ENCODE measurements at regions not wholly inside any gene's neighbourhood (a gene's known extent, or its start where the extent isn't known, plus 50 kb on each side); places are given as distances from the start of the nearest gene placed in this dataset.

DNA sequence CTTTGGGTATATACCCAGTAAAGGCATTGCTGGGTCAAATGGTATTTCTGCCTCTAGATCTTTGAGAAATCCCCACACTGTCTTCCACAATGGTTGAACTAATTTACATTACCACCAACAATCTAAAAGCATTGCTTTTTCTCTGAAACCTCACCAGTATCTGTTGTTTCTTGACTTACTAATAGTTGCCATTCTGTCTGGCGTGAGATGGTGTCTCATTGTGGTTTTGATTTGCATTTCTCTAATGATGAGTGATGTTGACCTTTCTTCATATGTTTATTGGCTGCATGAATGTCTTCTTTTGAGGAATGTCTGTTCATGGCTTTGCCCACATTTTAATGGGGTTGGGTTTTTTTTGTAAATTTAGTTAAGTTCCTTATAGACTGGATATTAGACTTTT, 382.6 kb upstream of the ZNF804A start:
- Histone ChIP-seq H3K9ac (ENCODE audit: low read length) (no peak overlapping the region), H2AFZ (ENCODE audit: low read length) (no peak overlapping the region), H3K79me2 (ENCODE audit: insufficient read depth, low read length) (no peaks in the 10 kb centered on the region), H3K36me3 (ENCODE audit: insufficient read depth, low read length) (no peaks in the 10 kb centered on the region), H3K27me3 (ENCODE audit: insufficient read depth, low read length) (no peaks in the 10 kb centered on the region), H4K20me1 (ENCODE audit: insufficient read depth, low read length) (no peaks in the 10 kb centered on the region), H3K9me2 (ENCODE audit: low read depth, low read length) (no peaks in the 10 kb centered on the region), H3K4me2 (ENCODE audit: low read length) (no peak overlapping the region), H3F3A (ENCODE audit: insufficient read depth, low read length) (no peaks in the 10 kb centered on the region), H3K4me3 (ENCODE audit: low read depth, low read length, poor library complexity, severe bottlenecking) (no peak overlapping the region), H3K27ac (ENCODE audit: low read depth, low read length, poor library complexity, severe bottlenecking) (no peak overlapping the region), H3K9me3 (ENCODE audit: low read length) (0 out of 2 replicates have a peak, but pooled peaks cover 3% of the 10 kb centered on the region), H3K4me1 (ENCODE audit: insufficient read depth, low read length, severe bottlenecking) (no peaks in the 10 kb centered on the region)
- TF ChIP-seq, protein P1, sequence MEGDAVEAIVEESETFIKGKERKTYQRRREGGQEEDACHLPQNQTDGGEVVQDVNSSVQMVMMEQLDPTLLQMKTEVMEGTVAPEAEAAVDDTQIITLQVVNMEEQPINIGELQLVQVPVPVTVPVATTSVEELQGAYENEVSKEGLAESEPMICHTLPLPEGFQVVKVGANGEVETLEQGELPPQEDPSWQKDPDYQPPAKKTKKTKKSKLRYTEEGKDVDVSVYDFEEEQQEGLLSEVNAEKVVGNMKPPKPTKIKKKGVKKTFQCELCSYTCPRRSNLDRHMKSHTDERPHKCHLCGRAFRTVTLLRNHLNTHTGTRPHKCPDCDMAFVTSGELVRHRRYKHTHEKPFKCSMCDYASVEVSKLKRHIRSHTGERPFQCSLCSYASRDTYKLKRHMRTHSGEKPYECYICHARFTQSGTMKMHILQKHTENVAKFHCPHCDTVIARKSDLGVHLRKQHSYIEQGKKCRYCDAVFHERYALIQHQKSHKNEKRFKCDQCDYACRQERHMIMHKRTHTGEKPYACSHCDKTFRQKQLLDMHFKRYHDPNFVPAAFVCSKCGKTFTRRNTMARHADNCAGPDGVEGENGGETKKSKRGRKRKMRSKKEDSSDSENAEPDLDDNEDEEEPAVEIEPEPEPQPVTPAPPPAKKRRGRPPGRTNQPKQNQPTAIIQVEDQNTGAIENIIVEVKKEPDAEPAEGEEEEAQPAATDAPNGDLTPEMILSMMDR (IDR thresholded peaks at IDR 0.05; ENCODE audit: low read length) = no peak
- TF ChIP-seq EZH2 (IDR thresholded peaks at IDR 0.05; ENCODE audit: borderline replicate concordance, low read length) = no peak

DNA sequence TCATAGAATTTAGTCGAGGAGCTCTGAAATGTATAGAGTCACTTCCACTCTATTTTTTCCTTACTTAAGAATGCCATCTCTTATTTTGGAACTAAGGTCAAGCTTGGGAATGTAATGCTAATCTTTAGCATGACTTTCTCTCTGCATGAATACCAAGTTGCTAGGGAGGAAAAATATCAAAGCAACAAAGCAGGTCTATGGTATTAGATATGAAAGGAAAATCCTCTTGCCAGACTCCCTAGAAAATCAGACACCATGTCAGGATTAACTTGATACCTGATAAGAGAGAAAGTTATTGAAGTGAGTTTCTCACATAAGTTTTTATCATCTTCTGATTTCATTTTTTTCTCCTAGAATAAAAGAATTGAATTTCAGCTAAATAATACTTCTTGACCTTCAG, 341.7 kb upstream of the ZNF804A start:
- Histone ChIP-seq H3K36me3 (ENCODE audit: insufficient read depth, low read length) (no peaks in the 10 kb centered on the region), H3K4me3 (ENCODE audit: low read depth, low read length, poor library complexity, severe bottlenecking) (no peak overlapping the region), H3K4me2 (ENCODE audit: low read length) (no peak overlapping the region), H3K9me3 (ENCODE audit: low read length) (no peaks in the 10 kb centered on the region), H3K27ac (ENCODE audit: low read depth, low read length, poor library complexity, severe bottlenecking) (no peak overlapping the region), H4K20me1 (ENCODE audit: insufficient read depth, low read length) (no peaks in the 10 kb centered on the region), H3K4me1 (ENCODE audit: insufficient read depth, low read length, severe bottlenecking) (no peaks in the 10 kb centered on the region), H3K9ac (ENCODE audit: low read length) (no peak overlapping the region), H3K9me2 (ENCODE audit: low read depth, low read length) (no peaks in the 10 kb centered on the region), H3F3A (ENCODE audit: insufficient read depth, low read length) (no peaks in the 10 kb centered on the region), H3K27me3 (ENCODE audit: insufficient read depth, low read length) (no peaks in the 10 kb centered on the region), H3K79me2 (ENCODE audit: insufficient read depth, low read length) (no peaks in the 10 kb centered on the region), H2AFZ (ENCODE audit: low read length) (no peak overlapping the region)
- TF ChIP-seq EZH2 (IDR thresholded peaks at IDR 0.05; ENCODE audit: borderline replicate concordance, low read length) = no peak
- TF ChIP-seq, protein P1 (IDR thresholded peaks at IDR 0.05; ENCODE audit: low read length) = no peak

DNA sequence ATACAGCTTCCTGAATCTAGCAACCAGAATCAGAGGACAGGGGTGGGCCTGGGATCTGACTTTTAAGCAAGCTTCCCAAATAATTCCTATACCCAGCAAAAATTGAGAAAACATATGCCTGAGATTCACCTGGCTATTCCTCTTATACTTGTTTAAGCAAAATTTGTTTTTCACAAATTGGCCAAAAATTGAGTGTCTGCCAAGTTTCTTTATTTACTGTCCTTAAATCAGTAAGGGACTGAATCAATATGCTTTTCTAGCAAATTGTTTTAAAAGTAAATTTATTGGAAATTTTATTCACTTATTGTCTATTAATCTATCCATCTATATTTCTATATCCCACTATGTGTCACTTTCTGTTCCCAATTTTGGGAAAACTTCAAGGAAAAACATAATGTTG, 337.0 kb upstream of the ZNF804A start:
- TF ChIP-seq EZH2 (IDR thresholded peaks at IDR 0.05; ENCODE audit: borderline replicate concordance, low read length) = no peak
- TF ChIP-seq, protein P1 (IDR thresholded peaks at IDR 0.05; ENCODE audit: low read length) = no peak

More for the DNA sequence above, 337.0 kb upstream of the ZNF804A start:
- no peak overlapping the region for H3K9ac ChIP-seq (ENCODE audit: low read length)
- H3K36me3 ChIP-seq (ENCODE audit: insufficient read depth, low read length) = no peaks in the 10 kb centered on the region
- no peaks in the 10 kb centered on the region for H3F3A ChIP-seq (ENCODE audit: insufficient read depth, low read length)
- no peaks in the 10 kb centered on the region for H3K27me3 ChIP-seq (ENCODE audit: insufficient read depth, low read length)
- no peaks in the 10 kb centered on the region for H4K20me1 ChIP-seq (ENCODE audit: insufficient read depth, low read length)
- no peaks in the 10 kb centered on the region for H3K9me2 ChIP-seq (ENCODE audit: low read depth, low read length)
- H2AFZ ChIP-seq (ENCODE audit: low read length) = no peak overlapping the region
- no peak overlapping the region for H3K4me3 ChIP-seq (ENCODE audit: low read depth, low read length, poor library complexity, severe bottlenecking)
- H3K27ac ChIP-seq (ENCODE audit: low read depth, low read length, poor library complexity, severe bottlenecking) = no peak overlapping the region
- no peaks in the 10 kb centered on the region for H3K79me2 ChIP-seq (ENCODE audit: insufficient read depth, low read length)
- H3K4me1 ChIP-seq (ENCODE audit: insufficient read depth, low read length, severe bottlenecking) = no peaks in the 10 kb centered on the region
- no peak overlapping the region for H3K4me2 ChIP-seq (ENCODE audit: low read length)
- H3K9me3 ChIP-seq (ENCODE audit: low read length) = no peaks in the 10 kb centered on the region

Measured in OCI-LY1 (cell line).